Fibroblast of lung (primary cell): ENCODE measurements at regions not wholly inside any gene's neighbourhood (a gene's known extent, or its start where the extent isn't known, plus 50 kb on each side); places are given as distances from the start of the nearest gene placed in this dataset.

Experiments used
- DNase-seq, 2 donors: peaks; one replicate each; pipeline versions ENCODE4 v3.0.0 to v3.0.0-alpha.2; 2010; ENCODE audit warnings: low read depth in 2 of 2
- H2AFZ ChIP-seq: 2 replicates; pipeline ENCODE4 v1.5.1; 2012; ENCODE audit warnings: low read length, control low read depth, inconsistent platforms
- H3K27ac ChIP-seq: 2 replicates; pipeline ENCODE4 v1.5.1; 2011; ENCODE audit warnings: low read length, control low read depth; ENCODE audit not compliant: insufficient read depth
- H3K27me3 ChIP-seq: 2 replicates; pipeline ENCODE4 v1.5.1; 2011; ENCODE audit warnings: mild to moderate bottlenecking, low read length; ENCODE audit not compliant: control insufficient read depth, insufficient read depth
- H3K36me3 ChIP-seq: 2 replicates; pipeline ENCODE4 v1.5.1; 2011; ENCODE audit warnings: low read length; ENCODE audit not compliant: control insufficient read depth, insufficient read depth
- H3K4me1 ChIP-seq: 2 replicates; pipeline ENCODE4 v1.5.1; 2011; ENCODE audit warnings: low read length; ENCODE audit not compliant: control insufficient read depth, insufficient read depth; ENCODE audit errors: extremely low read depth
- H3K4me2 ChIP-seq: 2 replicates; pipeline ENCODE4 v1.5.1; 2011; ENCODE audit warnings: low read length, control low read depth; ENCODE audit not compliant: insufficient read depth; ENCODE audit errors: extremely low read depth
- H3K4me3 ChIP-seq, 4 experiments: fragments of 200-600 bp in 1 of 4; sonication (generic) in 1 of 4; replicated peaks in 1 of 4; 2 replicates each; pipeline ENCODE4 v1.5.1; 2011 to 2016; ENCODE audit warnings: low read length in 4 of 4, low read depth in 3 of 4, mild to moderate bottlenecking in 3 of 4, control low read depth in 2 of 4, inconsistent platforms in 1 of 4, mixed read lengths in 1 of 4; ENCODE audit not compliant: insufficient read depth in 1 of 4; ENCODE audit errors: control extremely low read depth in 1 of 4
- H3K79me2 ChIP-seq: 2 replicates; pipeline ENCODE4 v1.5.1; 2012; ENCODE audit warnings: mild to moderate bottlenecking, low read length, inconsistent platforms; ENCODE audit not compliant: control insufficient read depth, insufficient read depth
- H3K9ac ChIP-seq: 2 replicates; pipeline ENCODE4 v1.5.1; 2011; ENCODE audit warnings: mild to moderate bottlenecking, low read length, control low read depth; ENCODE audit not compliant: insufficient read depth
- H3K9me3 ChIP-seq: 2 replicates; pipeline ENCODE4 v1.5.1; 2012; ENCODE audit warnings: low read depth, low read length; ENCODE audit not compliant: control insufficient read depth, insufficient read depth
- H4K20me1 ChIP-seq: 2 replicates; pipeline ENCODE4 v1.5.1; 2011; ENCODE audit warnings: low read length; ENCODE audit not compliant: control insufficient read depth, insufficient read depth; ENCODE audit errors: extremely low read depth
- CTCF ChIP-seq, 2 donors: IDR thresholded peaks in 1 of 2; conservative IDR thresholded peaks in 1 of 2; 1 replicate in 1 of 2; 2 replicates in 1 of 2; pipeline ENCODE4 v1.5.1; 2011 to 2012; ENCODE audit warnings: low read length in 2 of 2, control low read depth in 1 of 2, inconsistent platforms in 1 of 2, low read depth in 1 of 2, mild to moderate bottlenecking in 1 of 2
- EZH2 ChIP-seq: IDR thresholded peaks from 2 replicates; pipeline ENCODE4 v1.5.1; 2012; ENCODE audit warnings: low read length, control low read depth, mild to moderate bottlenecking; ENCODE audit errors: missing control alignments

GRCh38 chr10:130869179-130869841 lies 442.2 kb downstream of the TCERG1L start:
- no peaks in the 10 kb centered on the region for H3K9me3 ChIP-seq
- H3K9ac ChIP-seq: no peak overlapping the region
- H3K4me2 ChIP-seq: no peak overlapping the region
- no peaks in the 10 kb centered on the region for H3K36me3 ChIP-seq
- no peak overlapping the region for H3K4me3 ChIP-seq
- H3K79me2 ChIP-seq: no peaks in the 10 kb centered on the region
- no peak for DNase-seq
- H3K27ac ChIP-seq: no peak overlapping the region
- no peak overlapping the region for H2AFZ ChIP-seq
- no peaks in the 10 kb centered on the region for H4K20me1 ChIP-seq
- no peaks in the 10 kb centered on the region for H3K27me3 ChIP-seq
- no peaks in the 10 kb centered on the region for H3K4me1 ChIP-seq
- TF ChIP-seq EZH2 (no peak), CTCF (conservative IDR thresholded peaks at IDR 0.05 in 1 of 2, IDR thresholded peaks at IDR 0.05 in 1 of 2; ENCODE audit: low read depth in 1 of 2, low read length in 2 of 2) (no peak)

GRCh38 chr10:130871406-130871805 lies 440.1 kb downstream of the TCERG1L start:
- H4K20me1 ChIP-seq: no peaks in the 10 kb centered on the region
- TF ChIP-seq EZH2 (no peak), CTCF (conservative IDR thresholded peaks at IDR 0.05 in 1 of 2, IDR thresholded peaks at IDR 0.05 in 1 of 2; ENCODE audit: low read depth in 1 of 2, low read length in 2 of 2) (no peak)
- H3K4me1 ChIP-seq: no peaks in the 10 kb centered on the region
- no peak overlapping the region for H2AFZ ChIP-seq
- H3K27me3 ChIP-seq: no peaks in the 10 kb centered on the region
- H3K79me2 ChIP-seq: no peaks in the 10 kb centered on the region
- no peaks in the 10 kb centered on the region for H3K9me3 ChIP-seq
- DNase-seq: no peak
- H3K27ac ChIP-seq: no peak overlapping the region
- H3K4me2 ChIP-seq: no peak overlapping the region
- H3K4me3 ChIP-seq: no peak overlapping the region
- H3K36me3 ChIP-seq: no peaks in the 10 kb centered on the region
- no peak overlapping the region for H3K9ac ChIP-seq

- Histone ChIP-seq H3K27ac (no peak overlapping the region), H3K4me1 (no peaks in the 10 kb centered on the region), H3K36me3 (no peaks in the 10 kb centered on the region), H2AFZ (no peak overlapping the region), H3K79me2 (no peaks in the 10 kb centered on the region), H3K27me3 (no peaks in the 10 kb centered on the region), H4K20me1 (no peaks in the 10 kb centered on the region), H3K4me3 (no peak overlapping the region), H3K9ac (no peak overlapping the region), H3K4me2 (no peak overlapping the region), H3K9me3 (no peaks in the 10 kb centered on the region)
- DNase-seq: no peak
- TF ChIP-seq EZH2 (no peak), CTCF (conservative IDR thresholded peaks at IDR 0.05 in 1 of 2, IDR thresholded peaks at IDR 0.05 in 1 of 2; ENCODE audit: low read depth in 1 of 2, low read length in 2 of 2) (no peak)
These were observed 437.9 kb downstream of the TCERG1L start for GRCh38 chr10:130873636-130874035.
